Caco-2 (cell line): ENCODE measurements at regions not wholly inside any gene's neighbourhood (a gene's known extent, or its start where the extent isn't known, plus 50 kb on each side); places are given as distances from the start of the nearest gene placed in this dataset.
A peak's percentile ranks its signal among the peaks of the same experiment; 100 is the strongest.

Experiments used
- BruUV-seq: library from RNA; stranded (reverse); fragments of 400-500 nt; replicated peaks from 2 replicates; lab custom pipeline; 2021; lab: Mats Ljungman, UMichigan
- CTCF ChIA-PET: fragments of 300-600 bp; sonication (Branson Sonifier 250); formaldehyde crosslinking; loops from one replicate; lab custom pipeline; 2022; ENCODE audit warnings: antibody characterized with exemption; lab: Charles Lee
- POLR2A ChIA-PET: fragments of 300-600 bp; sonication (Branson Sonifier 250); formaldehyde crosslinking; loops from one replicate; lab custom pipeline; 2022; ENCODE audit warnings: antibody characterized with exemption; lab: Charles Lee
- DNase-seq, 2 experiments: peaks; one replicate each; pipeline versions ENCODE4 v3.0.0 to v3.0.0-alpha.2; 2020 to 2022
- H3K27me3 ChIP-seq: replicated peaks from 2 replicates; pipeline ENCODE4 v1.6.0; 2011; ENCODE audit warnings: low read length; ENCODE audit not compliant: control insufficient read depth, insufficient read depth
- H3K36me3 ChIP-seq: 2 replicates; pipeline ENCODE4 v1.5.1; 2011; ENCODE audit warnings: low read length; ENCODE audit not compliant: control insufficient read depth, insufficient read depth
- H3K4me1 ChIP-seq: fragments of 250-450 bp; sonication (Bioruptor Pico); 2 replicates; pipeline ENCODE4 v1.5.1; 2020; ENCODE audit warnings: mild to moderate bottlenecking
- H3K4me3 ChIP-seq: 2 replicates; pipeline ENCODE4 v1.5.1; 2011; ENCODE audit warnings: low read depth, mild to moderate bottlenecking, control low read depth, low read length
- H3K9me3 ChIP-seq: fragments of 250-450 bp; sonication (Bioruptor Pico); 2 replicates; pipeline ENCODE4 v1.5.1; 2020; ENCODE audit warnings: mild to moderate bottlenecking, moderate library complexity
- H3K27ac Mint-ChIP-seq: one replicate; pipeline ENCODE4 v1.8.0; 2022; ENCODE audit warnings: mixed read lengths; ENCODE audit not compliant: unreplicated experiment
- H3K27me3 Mint-ChIP-seq: one replicate; pipeline ENCODE4 v1.8.0; 2022; ENCODE audit warnings: mixed read lengths; ENCODE audit not compliant: insufficient read depth, unreplicated experiment
- H3K36me3 Mint-ChIP-seq: one replicate; pipeline ENCODE4 v1.8.0; 2022; ENCODE audit warnings: mild to moderate bottlenecking, mixed read lengths; ENCODE audit not compliant: insufficient read depth, unreplicated experiment
- H3K4me1 Mint-ChIP-seq: one replicate; pipeline ENCODE4 v1.8.0; 2022; ENCODE audit warnings: low read depth, mixed read lengths; ENCODE audit not compliant: unreplicated experiment
- H3K4me3 Mint-ChIP-seq: one replicate; pipeline ENCODE4 v1.8.0; 2022; ENCODE audit warnings: mild to moderate bottlenecking, moderate library complexity, mixed read lengths; ENCODE audit not compliant: unreplicated experiment
- H3K9me3 Mint-ChIP-seq: one replicate; pipeline ENCODE4 v1.8.0; 2022; ENCODE audit warnings: mixed read lengths; ENCODE audit not compliant: unreplicated experiment
- CTCF ChIP-seq, 2 experiments: fragments of 200-600 bp in 1 of 2; IDR thresholded peaks; 1 replicate in 1 of 2; 2 replicates in 1 of 2; pipeline versions ENCODE4 v1.5.1 to v1.8.0; 2011 to 2022; ENCODE audit warnings: antibody characterized with exemption in 1 of 2, control low read depth in 1 of 2, inconsistent platforms in 1 of 2, low read depth in 1 of 2, low read length in 1 of 2, mild to moderate bottlenecking in 1 of 2, moderate library complexity in 1 of 2; ENCODE audit not compliant: insufficient read depth in 1 of 2, severe bottlenecking in 1 of 2, unreplicated experiment in 1 of 2
- intact Hi-C: fragments of 100-400 bp; cut with micrococcal nuclease; formaldehyde crosslinking; loops from one replicate; pipeline ENCODE4 v1.10.0; 2022; ENCODE audit not compliant: unreplicated experiment

DNA sequence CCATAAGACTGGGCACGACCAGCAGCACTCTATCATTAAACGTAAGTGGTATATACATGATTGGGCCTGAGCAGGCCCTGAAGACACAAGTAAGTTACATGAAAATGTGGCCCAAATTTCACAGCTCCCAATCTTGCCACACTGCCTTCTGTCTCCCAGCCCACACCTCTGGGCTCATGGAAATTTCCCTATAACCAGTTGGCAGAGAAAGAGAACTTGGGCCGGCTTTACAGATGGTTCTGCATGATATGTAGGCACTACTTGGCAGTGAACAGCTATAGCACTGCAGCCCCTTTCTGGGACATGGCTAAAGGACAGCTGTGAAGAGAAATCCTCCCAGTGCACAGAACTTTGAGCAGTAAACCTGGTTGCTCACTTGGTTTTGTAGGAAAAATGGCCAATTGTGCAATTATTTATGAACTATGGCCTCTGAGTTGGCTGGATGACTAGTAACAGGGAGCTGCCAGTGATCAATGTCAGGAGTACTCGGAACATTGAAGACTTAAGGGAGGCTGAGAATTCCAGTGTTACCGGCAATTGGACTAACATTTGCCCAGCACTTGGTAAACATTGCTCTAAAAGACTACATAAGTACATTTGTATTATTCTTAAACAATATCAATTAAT lies 1006.6 kb upstream of the LRRN3 start:
- POLR2A ChIA-PET, result no interaction called here
- no peaks in the 10 kb centered on the region for H3K4me1 ChIP-seq
- H3K4me3 ChIP-seq, result no peak overlapping the region
- Mint-ChIP-seq H3K27me3 (no peaks in the 10 kb centered on the region), H3K36me3 (no peaks in the 10 kb centered on the region), H3K9me3 (no peaks in the 10 kb centered on the region), H3K4me1 (no peaks in the 10 kb centered on the region), H3K27ac (no peak overlapping the region), H3K4me3 (no peak overlapping the region)
- CTCF ChIA-PET, result interaction anchor here (0.6 kb wide), 1 partner anchor 77 kb away, joined by 3 read pairs; no protein-coding TSS in a partner anchor
- H3K9me3 ChIP-seq, result no peaks in the 10 kb centered on the region; the same call in 1 of the 2 replicates
- no peaks in the 10 kb centered on the region for H3K36me3 ChIP-seq
- DNase-seq, result no peak
- no TSS peak for BruUV-seq
- intact Hi-C loops, result no loop called here
- no peaks in the 10 kb centered on the region for H3K27me3 ChIP-seq
- TF ChIP-seq CTCF (IDR thresholded peaks at IDR 0.05; ENCODE audit: insufficient read depth in 1 of 2, low read depth in 1 of 2, low read length in 1 of 2, severe bottlenecking in 1 of 2, unreplicated experiment in 1 of 2), result no peak

DNA sequence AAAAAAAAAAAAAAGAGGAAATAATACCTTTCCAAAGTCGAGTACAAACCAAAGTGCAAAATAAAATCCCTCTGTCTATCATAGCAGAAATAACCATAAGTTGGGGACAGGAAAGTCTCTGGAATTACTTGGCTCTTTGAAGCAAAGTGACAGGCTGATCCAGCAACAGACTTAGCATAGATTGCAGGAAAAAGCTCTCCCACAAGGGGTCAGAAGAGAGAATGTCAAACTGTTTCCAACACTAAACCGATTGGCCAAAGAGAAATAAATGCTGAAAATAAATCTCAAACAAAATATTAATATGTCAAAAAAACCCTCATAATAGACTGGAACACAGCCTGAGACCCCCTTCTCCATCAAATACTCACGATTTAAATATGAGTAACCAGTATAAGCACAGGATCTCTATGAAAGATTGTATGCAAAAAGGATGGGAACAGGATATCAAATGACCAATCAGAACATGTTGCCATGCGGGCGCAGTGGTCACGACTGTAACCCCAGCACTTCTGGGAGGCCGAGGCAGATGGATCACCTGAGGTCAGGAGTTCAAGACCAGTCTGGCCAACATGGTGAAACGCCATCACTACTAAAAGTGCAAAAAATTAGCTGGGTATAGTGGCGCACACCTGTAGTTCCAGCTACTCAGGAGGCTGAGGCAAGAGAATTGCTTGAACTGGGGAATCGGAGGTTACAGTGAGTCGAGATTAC lies 1000.7 kb upstream of the LRRN3 start:
- Mint-ChIP-seq H3K4me3 (no peak overlapping the region), H3K27ac (no peak overlapping the region), H3K36me3 (no peaks in the 10 kb centered on the region), H3K27me3 (peaks cover 2% of the 10 kb centered on the region), H3K9me3 (no peaks in the 10 kb centered on the region), H3K4me1 (no peaks in the 10 kb centered on the region)
- Histone ChIP-seq H3K4me1 (no peaks in the 10 kb centered on the region), H3K27me3 (no peaks in the 10 kb centered on the region), H3K4me3 (no peak overlapping the region), H3K36me3 (no peaks in the 10 kb centered on the region), H3K9me3 (no peaks in the 10 kb centered on the region; the same call in 1 of the 2 replicates)
- TF ChIP-seq CTCF (IDR thresholded peaks at IDR 0.05; ENCODE audit: insufficient read depth in 1 of 2, low read depth in 1 of 2, low read length in 1 of 2, severe bottlenecking in 1 of 2, unreplicated experiment in 1 of 2), result peak; percentile 65 to 66
- CTCF ChIA-PET, result interaction anchor here (0.7 kb wide), 1 partner anchor 1538 kb away, joined by 5 read pairs; no protein-coding TSS in a partner anchor
- DNase-seq, result peak in 1 of 2 experiments; percentile 52
- intact Hi-C loops, result loop anchor here (1.0 kb wide), 4 partner anchors 114 to 1008 kb away; no protein-coding TSS in a partner anchor
- POLR2A ChIA-PET, result no interaction called here
- no TSS peak for BruUV-seq

DNA sequence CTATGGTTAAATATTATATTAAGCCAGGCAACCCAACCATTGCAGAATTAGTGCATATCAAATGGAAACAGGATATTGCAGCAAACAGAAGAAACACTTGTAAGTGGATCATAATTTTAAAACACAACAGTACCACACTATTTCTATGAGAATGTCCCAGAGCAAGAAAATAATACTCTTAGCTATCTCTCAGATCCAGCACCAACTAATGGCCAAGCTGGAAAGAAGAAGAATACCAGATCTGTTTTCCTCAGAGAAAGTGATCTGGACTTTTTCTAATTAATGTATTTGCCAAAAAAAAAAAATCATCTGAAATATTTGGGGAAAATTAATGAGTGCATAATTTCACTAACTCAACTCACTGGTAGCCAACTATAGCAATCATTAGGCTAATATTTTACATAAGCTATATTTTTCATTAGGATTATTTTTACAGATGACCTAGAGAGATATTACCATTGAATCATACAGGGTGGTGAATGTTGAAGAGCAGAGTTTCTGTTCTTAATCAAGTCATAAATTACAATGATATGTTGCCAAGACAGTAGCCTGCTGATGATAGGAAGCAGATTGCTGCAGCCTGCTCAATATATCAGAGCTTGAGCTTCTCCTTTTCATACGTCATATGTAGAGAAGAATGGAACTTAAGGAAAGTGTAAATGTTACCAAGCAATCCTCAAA lies 995.4 kb upstream of the LRRN3 start:
- H3K4me1 ChIP-seq, result no peaks in the 10 kb centered on the region
- H3K4me3 ChIP-seq, result no peak overlapping the region
- no peaks in the 10 kb centered on the region for H3K4me1 Mint-ChIP-seq
- H3K4me3 Mint-ChIP-seq, result no peak overlapping the region
- intact Hi-C loops, result no loop called here
- H3K36me3 Mint-ChIP-seq, result no peaks in the 10 kb centered on the region
- POLR2A ChIA-PET, result no interaction called here
- DNase-seq, result no peak
- H3K9me3 ChIP-seq, result peaks cover 18% of the 10 kb centered on the region
- peaks cover 2% of the 10 kb centered on the region for H3K27me3 Mint-ChIP-seq
- CTCF ChIA-PET, result no interaction called here
- no peaks in the 10 kb centered on the region for H3K27me3 ChIP-seq
- peaks cover 6% of the 10 kb centered on the region for H3K9me3 Mint-ChIP-seq
- no peak for TF ChIP-seq CTCF (IDR thresholded peaks at IDR 0.05; ENCODE audit: insufficient read depth in 1 of 2, low read depth in 1 of 2, low read length in 1 of 2, severe bottlenecking in 1 of 2, unreplicated experiment in 1 of 2)
- no TSS peak for BruUV-seq
- H3K27ac Mint-ChIP-seq, result no peak overlapping the region
- H3K36me3 ChIP-seq, result no peaks in the 10 kb centered on the region
